ENCODE measurements at regions not wholly inside any gene's neighbourhood (a gene's known extent, or its start where the extent isn't known, plus 50 kb on each side); places are given as distances from the start of the nearest gene placed in this dataset.
A peak's percentile ranks its signal among the peaks of the same experiment; 100 is the strongest.

DNA sequence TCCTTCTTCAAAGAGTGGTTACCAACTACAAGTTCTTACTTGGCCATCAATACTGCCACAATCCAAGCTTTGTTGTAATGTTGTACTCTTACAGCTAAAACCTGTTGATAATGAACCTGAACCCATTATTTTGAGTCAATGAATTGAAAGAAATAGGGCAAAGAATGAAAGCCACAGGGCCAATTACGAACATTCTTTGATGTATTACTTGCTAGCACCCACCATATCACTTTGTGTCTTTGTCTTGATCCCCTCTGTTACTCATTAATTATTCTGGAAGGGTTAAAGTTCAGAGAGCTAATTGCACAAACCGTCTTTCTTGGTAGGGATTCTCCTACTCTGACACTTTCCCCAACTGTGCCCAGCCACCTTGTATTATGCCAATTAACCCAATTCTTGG is 53.2 kb upstream of the TFEC start:
- H3K4me3 ChIP-seq (replicated peaks in 1 of 2; ENCODE audit: low read depth in 2 of 2, low read length in 2 of 2): no peak overlapping the region
- TF ChIP-seq, protein P1, sequence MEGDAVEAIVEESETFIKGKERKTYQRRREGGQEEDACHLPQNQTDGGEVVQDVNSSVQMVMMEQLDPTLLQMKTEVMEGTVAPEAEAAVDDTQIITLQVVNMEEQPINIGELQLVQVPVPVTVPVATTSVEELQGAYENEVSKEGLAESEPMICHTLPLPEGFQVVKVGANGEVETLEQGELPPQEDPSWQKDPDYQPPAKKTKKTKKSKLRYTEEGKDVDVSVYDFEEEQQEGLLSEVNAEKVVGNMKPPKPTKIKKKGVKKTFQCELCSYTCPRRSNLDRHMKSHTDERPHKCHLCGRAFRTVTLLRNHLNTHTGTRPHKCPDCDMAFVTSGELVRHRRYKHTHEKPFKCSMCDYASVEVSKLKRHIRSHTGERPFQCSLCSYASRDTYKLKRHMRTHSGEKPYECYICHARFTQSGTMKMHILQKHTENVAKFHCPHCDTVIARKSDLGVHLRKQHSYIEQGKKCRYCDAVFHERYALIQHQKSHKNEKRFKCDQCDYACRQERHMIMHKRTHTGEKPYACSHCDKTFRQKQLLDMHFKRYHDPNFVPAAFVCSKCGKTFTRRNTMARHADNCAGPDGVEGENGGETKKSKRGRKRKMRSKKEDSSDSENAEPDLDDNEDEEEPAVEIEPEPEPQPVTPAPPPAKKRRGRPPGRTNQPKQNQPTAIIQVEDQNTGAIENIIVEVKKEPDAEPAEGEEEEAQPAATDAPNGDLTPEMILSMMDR (IDR thresholded peaks at IDR 0.05; ENCODE audit: low read depth, low read length): no peak
- no peak for DNase-seq (ENCODE audit: low read depth in 2 of 2)

DNA sequence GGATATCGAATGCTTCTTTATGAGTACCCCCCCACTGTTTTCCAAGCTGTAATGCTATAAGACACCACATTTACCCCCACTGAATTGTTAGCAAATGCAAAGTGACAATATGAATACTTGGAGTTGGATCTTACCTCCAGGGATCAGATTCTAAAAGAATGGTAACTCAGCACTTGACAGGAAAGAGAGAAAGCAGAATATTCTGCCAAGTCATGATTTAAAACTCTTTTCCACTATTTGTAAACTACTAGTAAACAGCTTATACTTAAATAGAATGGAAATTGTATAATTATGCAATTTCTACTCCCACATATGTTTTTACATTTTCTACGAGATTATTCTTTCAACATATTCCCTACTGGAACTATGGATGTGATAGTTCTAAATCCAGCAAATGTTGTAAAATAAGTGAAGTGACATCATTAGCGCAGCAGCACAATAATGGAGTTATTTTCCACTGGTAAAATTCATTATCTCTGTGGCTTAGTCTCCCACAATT is 56.0 kb upstream of the TFEC start:
- TF ChIP-seq, protein P1 (IDR thresholded peaks at IDR 0.05; ENCODE audit: low read depth, low read length): no peak
- DNase-seq (ENCODE audit: low read depth in 2 of 2): no peak
- no peak overlapping the region for H3K4me3 ChIP-seq (replicated peaks in 1 of 2; ENCODE audit: low read depth in 2 of 2, low read length in 2 of 2)

DNA sequence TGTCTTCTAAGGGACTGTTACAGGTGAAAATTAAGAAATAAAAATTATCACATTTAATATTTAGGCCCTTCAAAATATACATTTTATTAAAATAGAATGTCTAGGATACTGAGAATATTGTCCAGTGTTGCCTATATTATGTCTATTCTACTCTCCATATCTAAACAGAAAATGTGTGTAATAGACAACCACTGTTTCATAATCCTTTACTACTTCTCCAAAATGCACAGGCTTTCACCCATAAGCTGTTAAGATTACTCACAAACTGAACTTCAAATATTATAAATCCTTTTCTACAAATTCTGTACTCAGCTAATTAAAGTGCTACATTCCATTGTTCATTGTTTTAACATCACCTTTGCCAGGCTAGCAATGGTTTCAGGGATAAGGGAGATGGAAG is 56.7 kb upstream of the TFEC start:
- TF ChIP-seq, protein P1 (IDR thresholded peaks at IDR 0.05; ENCODE audit: low read depth, low read length): no peak
- no peak for DNase-seq (ENCODE audit: low read depth in 2 of 2)
- no peak overlapping the region for H3K4me3 ChIP-seq (replicated peaks in 1 of 2; ENCODE audit: low read depth in 2 of 2, low read length in 2 of 2)

DNA sequence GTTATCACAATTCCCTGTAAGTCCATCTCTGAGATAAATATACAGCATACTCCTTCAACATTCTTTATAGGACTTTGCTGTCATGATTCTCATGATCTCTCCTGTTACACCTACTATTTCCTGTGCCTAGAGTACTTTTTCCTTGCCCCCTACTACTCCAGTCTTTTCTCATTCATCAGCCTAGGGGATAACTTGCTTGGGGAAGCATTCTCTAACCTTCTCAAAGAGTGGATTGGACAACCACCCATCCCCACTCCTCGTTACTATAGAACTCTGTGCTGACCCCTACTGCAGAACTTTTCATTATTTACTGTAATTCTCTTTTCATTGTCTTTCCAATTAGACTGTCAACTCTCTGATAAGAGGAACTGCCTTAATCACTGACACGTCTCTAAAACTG is 57.4 kb upstream of the TFEC start:
- TF ChIP-seq, protein P1 (IDR thresholded peaks at IDR 0.05; ENCODE audit: low read depth, low read length): no peak
- no peak overlapping the region for H3K4me3 ChIP-seq (replicated peaks in 1 of 2; ENCODE audit: low read depth in 2 of 2, low read length in 2 of 2)
- no peak for DNase-seq (ENCODE audit: low read depth in 2 of 2)

DNA sequence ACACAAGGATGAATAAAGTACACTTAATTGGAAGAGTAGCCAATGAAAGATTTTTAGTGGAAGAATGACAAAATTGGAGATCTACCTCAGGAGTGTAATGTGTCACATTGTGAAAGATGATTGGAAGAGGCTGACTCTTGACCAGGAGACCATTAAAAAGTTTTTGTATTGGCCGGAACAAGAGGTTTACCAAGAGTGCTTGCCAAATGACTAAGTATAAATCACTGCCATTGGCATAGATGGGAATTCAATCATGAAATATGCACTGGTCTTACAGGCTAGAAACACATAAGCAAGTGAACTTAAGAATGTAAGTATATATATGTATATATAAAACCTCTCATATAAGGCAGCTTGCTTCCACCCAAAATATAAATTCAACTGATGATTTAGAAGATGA is 58.7 kb upstream of the TFEC start:
- H3K4me3 ChIP-seq (replicated peaks in 1 of 2; ENCODE audit: low read depth in 2 of 2, low read length in 2 of 2): no peak overlapping the region
- DNase-seq (ENCODE audit: low read depth in 2 of 2): peak in 1 of 2 donors; percentile 70
- TF ChIP-seq, protein P1 (IDR thresholded peaks at IDR 0.05; ENCODE audit: low read depth, low read length): no peak

DNA sequence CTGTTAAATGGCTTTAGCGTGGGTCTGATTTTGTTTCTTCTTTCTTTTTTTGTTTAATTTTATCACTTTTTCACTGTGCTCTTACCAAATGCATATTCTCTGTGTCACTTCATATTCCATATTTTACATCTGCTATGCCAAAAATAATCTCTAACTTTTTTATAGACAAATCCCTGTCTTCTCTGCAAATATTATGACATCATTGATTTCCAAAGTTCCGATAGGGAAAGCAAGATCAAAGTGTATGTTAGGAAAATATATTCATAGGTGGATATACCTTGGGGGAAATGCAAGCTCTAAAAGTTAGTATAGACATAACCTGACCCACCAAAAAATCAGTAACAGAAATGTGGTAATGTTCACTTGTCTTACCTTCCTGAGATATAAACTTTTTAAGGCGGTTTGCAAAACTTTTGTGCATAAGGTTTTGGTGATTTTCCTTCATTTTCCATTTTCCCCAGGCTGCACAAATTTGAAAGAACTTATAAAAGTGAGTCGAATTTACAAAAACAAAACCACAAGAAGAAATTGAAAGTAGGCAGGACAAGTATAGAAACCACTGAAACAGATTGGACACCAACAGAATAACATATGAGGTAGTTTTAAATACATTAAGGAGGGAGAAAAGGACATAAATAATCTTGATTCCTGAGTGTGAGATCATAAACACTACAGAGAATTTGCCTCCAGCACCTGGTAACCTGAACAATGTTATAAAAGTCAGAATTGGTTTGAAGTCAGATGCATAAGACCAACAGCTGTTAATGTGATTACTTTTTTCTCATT is 63.1 kb upstream of the TFEC start:
- no peak for DNase-seq (ENCODE audit: low read depth in 2 of 2)
- TF ChIP-seq, protein P1 (IDR thresholded peaks at IDR 0.05; ENCODE audit: low read depth, low read length): no peak
- no peak overlapping the region for H3K4me3 ChIP-seq (replicated peaks in 1 of 2; ENCODE audit: low read depth in 2 of 2, low read length in 2 of 2)

All from cardiac fibroblast (primary cell).